Gastrocnemius medialis (tissue), 4 donors: ENCODE measurements at regions not wholly inside any gene's neighbourhood (a gene's known extent, or its start where the extent isn't known, plus 50 kb on each side); places are given as distances from the start of the nearest gene placed in this dataset.

ENCODE experiments used
- ATAC-seq, 2 donors: fragments of 150-250 bp; one replicate each; pipeline ENCODE4 v1.9.1; 2016
- DNase-seq, 2 donors: peaks; one replicate each; pipeline ENCODE4 v3.0.0-alpha.2; 2019
- H3K27ac ChIP-seq, 4 donors: fragments of 200-600 bp; sonication (generic); 1 replicate in 1 of 4; 2 replicates in 3 of 4; pipeline ENCODE4 v1.5.1; 2016 to 2018; ENCODE audit warnings: mild to moderate bottlenecking in 2 of 4, moderate library complexity in 1 of 4
- H3K27me3 ChIP-seq, 3 donors: fragments of 200-600 bp; sonication (generic) in 2 of 3; 1 replicate in 1 of 3; 2 replicates in 2 of 3; pipeline versions ENCODE4 v1.5.1 to v1.6.0; 2016 to 2019; ENCODE audit warnings: mild to moderate bottlenecking in 1 of 3, moderate library complexity in 1 of 3
- H3K36me3 ChIP-seq, 2 donors: fragments of 200-600 bp; sonication (generic) in 1 of 2; one replicate each; pipeline ENCODE4 v1.5.1; 2017 to 2018
- H3K4me1 ChIP-seq, 2 donors: fragments of 200-600 bp; sonication (generic) in 1 of 2; one replicate each; pipeline ENCODE4 v1.5.1; 2016 to 2017; ENCODE audit warnings: mild to moderate bottlenecking in 2 of 2
- H3K4me3 ChIP-seq, 4 donors: fragments of 200-600 bp; sonication (generic) in 3 of 4; 1 replicate in 1 of 4; 2 replicates in 3 of 4; pipeline ENCODE4 v1.5.1; 2016 to 2019; ENCODE audit warnings: mild to moderate bottlenecking in 2 of 4
- H3K9me3 ChIP-seq, 3 donors: fragments of 200-600 bp; sonication (generic) in 2 of 3; 1 replicate in 1 of 3; 2 replicates in 2 of 3; pipeline ENCODE4 v1.5.1; 2016 to 2019
- CTCF ChIP-seq, 5 experiments: fragments of 450-650 bp in 3 of 5; fragments of 200-600 bp in 2 of 5; sonication (generic) in 2 of 5; IDR thresholded peaks in 4 of 5; conservative IDR thresholded peaks in 1 of 5; 1 replicate in 4 of 5; 2 replicates in 1 of 5; pipeline ENCODE4 v1.5.1; 2016 to 2019; ENCODE audit warnings: antibody characterized with exemption in 5 of 5, mild to moderate bottlenecking in 3 of 5, moderate library complexity in 3 of 5
- POLR2A ChIP-seq, 2 donors: fragments of 450-650 bp; IDR thresholded peaks; one replicate each; pipeline ENCODE4 v1.6.1; 2017; ENCODE audit warnings: antibody characterized with exemption in 2 of 2, mild to moderate bottlenecking in 2 of 2, moderate library complexity in 2 of 2
- in situ Hi-C, 4 donors: fragments of 200-750 bp; cut with MboI; loops; one replicate each; pipeline versions ENCODE4 v1.15.0 to v1.8.0; 2017; ENCODE audit warnings: low sequenced_read_pairs in 4 of 4
- intact Hi-C: fragments of 100-400 bp; cut with DNase I; formaldehyde crosslinking; loops from one replicate; pipeline ENCODE4 v1.15.1; 2023; ENCODE audit warnings: low total_unique reads

GRCh38 chr13:88066847-88067246, 395.7 kb downstream of the SLITRK5 start:
- H3K27ac ChIP-seq, result no peak overlapping the region
- TF ChIP-seq POLR2A (IDR thresholded peaks at IDR 0.05) (no peak), CTCF (IDR thresholded peaks at IDR 0.05 in 4 of 5, conservative IDR thresholded peaks at IDR 0.05 in 1 of 5) (no peak)
- H3K9me3 ChIP-seq, result peaks cover 0 to 3% (median 0%) of the 10 kb centered on the region in 3 donors
- in situ Hi-C loops (no loop called here), intact Hi-C loops (no loop called here)
- DNase-seq, result no peak
- no peaks in the 10 kb centered on the region for H3K4me1 ChIP-seq
- H3K27me3 ChIP-seq, result no peaks in the 10 kb centered on the region
- no peaks in the 10 kb centered on the region for H3K36me3 ChIP-seq
- no peak for ATAC-seq
- no peak overlapping the region for H3K4me3 ChIP-seq

GRCh38 chr13:88068316-88068715, 397.1 kb downstream of the SLITRK5 start:
- no peak for DNase-seq
- Histone ChIP-seq H3K4me1 (no peaks in the 10 kb centered on the region), H3K4me3 (no peak overlapping the region), H3K27ac (no peak overlapping the region), H3K27me3 (no peaks in the 10 kb centered on the region), H3K36me3 (no peaks in the 10 kb centered on the region), H3K9me3 (peaks cover 0 to 3% (median 0%) of the 10 kb centered on the region in 3 donors)
- in situ Hi-C loops, result no loop called here
- intact Hi-C loops, result no loop called here
- TF ChIP-seq CTCF (IDR thresholded peaks at IDR 0.05 in 4 of 5, conservative IDR thresholded peaks at IDR 0.05 in 1 of 5) (no peak), POLR2A (IDR thresholded peaks at IDR 0.05) (no peak)
- ATAC-seq, result no peak

- in situ Hi-C loops (no loop called here), intact Hi-C loops (no loop called here)
- Histone ChIP-seq H3K27me3 (no peaks in the 10 kb centered on the region), H3K27ac (no peak overlapping the region), H3K4me3 (no peak overlapping the region), H3K9me3 (peaks cover 0 to 3% (median 0%) of the 10 kb centered on the region in 3 donors), H3K36me3 (no peaks in the 10 kb centered on the region), H3K4me1 (no peaks in the 10 kb centered on the region)
- DNase-seq (no peak), ATAC-seq (no peak)
- TF ChIP-seq POLR2A (IDR thresholded peaks at IDR 0.05), result no peak
- TF ChIP-seq CTCF (IDR thresholded peaks at IDR 0.05 in 4 of 5, conservative IDR thresholded peaks at IDR 0.05 in 1 of 5), result no peak
These were observed 397.8 kb downstream of the SLITRK5 start for GRCh38 chr13:88068975-88069374.

GRCh38 chr13:88071371-88071770, 400.2 kb downstream of the SLITRK5 start:
- no peak overlapping the region for H3K4me3 ChIP-seq
- H3K9me3 ChIP-seq, result peaks cover 0 to 3% (median 0%) of the 10 kb centered on the region in 3 donors
- TF ChIP-seq CTCF (IDR thresholded peaks at IDR 0.05 in 4 of 5, conservative IDR thresholded peaks at IDR 0.05 in 1 of 5), result no peak
- DNase-seq (no peak), ATAC-seq (no peak)
- H3K27ac ChIP-seq, result no peak overlapping the region
- H3K27me3 ChIP-seq, result no peaks in the 10 kb centered on the region
- intact Hi-C loops (no loop called here), in situ Hi-C loops (no loop called here)
- H3K4me1 ChIP-seq, result no peaks in the 10 kb centered on the region
- H3K36me3 ChIP-seq, result no peaks in the 10 kb centered on the region

GRCh38 chr13:88074794-88075510, 403.8 kb downstream of the SLITRK5 start:
- Histone ChIP-seq H3K9me3 (peaks cover 0 to 2% (median 0%) of the 10 kb centered on the region in 3 donors), H3K27ac (no peak overlapping the region), H3K4me1 (no peaks in the 10 kb centered on the region), H3K4me3 (no peak overlapping the region), H3K27me3 (no peaks in the 10 kb centered on the region), H3K36me3 (no peaks in the 10 kb centered on the region)
- in situ Hi-C loops, result no loop called here
- intact Hi-C loops, result no loop called here
- ATAC-seq, result peak; percentile 39 to 55
- no peak for TF ChIP-seq CTCF (IDR thresholded peaks at IDR 0.05 in 4 of 5, conservative IDR thresholded peaks at IDR 0.05 in 1 of 5)
- no peak for TF ChIP-seq POLR2A (IDR thresholded peaks at IDR 0.05)
- peak; percentile 25 to 32 for DNase-seq
